ENCODE measurements at regions not wholly inside any gene's neighbourhood (a gene's known extent, or its start where the extent isn't known, plus 50 kb on each side); places are given as distances from the start of the nearest gene placed in this dataset.
"Not testable (repeated sequence)": the region's sequence is repeated elsewhere in the genome, so short reads cannot be mapped to it uniquely, and the experiment has no call there.

- ATAC-seq (ENCODE audit: low FRiP score) (no peak), DNase-seq (ENCODE audit: low spot score) (no peak)
- no peak for TF ChIP-seq CTCF (IDR thresholded peaks at IDR 0.05)
Measured at GRCh38 chr6:164751395-164751794, 558.0 kb downstream of the C6orf118 start.

- no peak for TF ChIP-seq CTCF (IDR thresholded peaks at IDR 0.05)
- DNase-seq (ENCODE audit: low spot score) (no peak), ATAC-seq (ENCODE audit: low FRiP score) (no peak)
Measured at GRCh38 chr6:164750128-164750527, 559.3 kb downstream of the C6orf118 start.

GRCh38 chr6:164749221-164750064 lies 560.0 kb downstream of the C6orf118 start:
- DNase-seq (ENCODE audit: low spot score) (no peak), ATAC-seq (ENCODE audit: low FRiP score) (no peak)
- TF ChIP-seq CTCF (IDR thresholded peaks at IDR 0.05), result no peak

GRCh38 chr6:164744301-164744700 lies 565.1 kb downstream of the C6orf118 start:
- no peak for TF ChIP-seq CTCF (IDR thresholded peaks at IDR 0.05)
- DNase-seq (ENCODE audit: low spot score) (no peak), ATAC-seq (ENCODE audit: low FRiP score) (no peak)

- ATAC-seq (ENCODE audit: low FRiP score) (no peak), DNase-seq (ENCODE audit: low spot score) (no peak)
- no peak for TF ChIP-seq CTCF (IDR thresholded peaks at IDR 0.05)
Measured at GRCh38 chr6:164741938-164742451, 567.4 kb downstream of the C6orf118 start.

GRCh38 chr6:164736090-164736489 lies 573.3 kb downstream of the C6orf118 start:
- not testable (repeated sequence) for DNase-seq (ENCODE audit: low spot score); ATAC-seq (ENCODE audit: low FRiP score)

GRCh38 chr6:164731539-164731938 lies 577.9 kb downstream of the C6orf118 start:
- TF ChIP-seq CTCF (IDR thresholded peaks at IDR 0.05), result no peak
- DNase-seq (ENCODE audit: low spot score) (no peak), ATAC-seq (ENCODE audit: low FRiP score) (no peak)
